Peyer's patch (tissue), 4 donors: ENCODE measurements at regions not wholly inside any gene's neighbourhood (a gene's known extent, or its start where the extent isn't known, plus 50 kb on each side); places are given as distances from the start of the nearest gene placed in this dataset.
A peak's percentile ranks its signal among the peaks of the same experiment; 100 is the strongest.

Experiments
- DNase-seq, 3 donors: peaks; one replicate each; pipeline ENCODE4 v3.0.0-alpha.2; 2017 to 2019
- H3K27ac ChIP-seq, 4 donors: fragments of 200-600 bp; sonication (generic); one replicate each; pipeline ENCODE4 v1.5.1; 2016 to 2019
- H3K27me3 ChIP-seq, 2 donors: fragments of 200-600 bp; sonication (generic); one replicate each; pipeline ENCODE4 v1.5.1; 2019
- H3K36me3 ChIP-seq, 3 donors: fragments of 200-600 bp; sonication (generic); one replicate each; pipeline ENCODE4 v1.5.1; 2016 to 2019
- H3K4me1 ChIP-seq, 4 donors: fragments of 200-600 bp; sonication (generic); one replicate each; pipeline ENCODE4 v1.5.1; 2016 to 2019
- H3K4me3 ChIP-seq, 4 donors: fragments of 200-600 bp; sonication (generic); 1 replicate in 3 of 4; 2 replicates in 1 of 4; pipeline ENCODE4 v1.5.1; 2016 to 2019; ENCODE audit warnings: mild to moderate bottlenecking in 1 of 4
- H3K9me3 ChIP-seq, 4 donors: fragments of 200-600 bp; sonication (generic); one replicate each; pipeline ENCODE4 v1.5.1; 2016 to 2019; ENCODE audit warnings: mild to moderate bottlenecking in 1 of 4
- CTCF ChIP-seq, 6 experiments: fragments of 450-650 bp in 4 of 6; fragments of 200-600 bp in 2 of 6; sonication (generic) in 1 of 6; IDR thresholded peaks; one replicate each; pipeline ENCODE4 v1.5.1; 2017 to 2019; ENCODE audit warnings: antibody characterized with exemption in 6 of 6, mild to moderate bottlenecking in 3 of 6, moderate library complexity in 1 of 6
- POLR2A ChIP-seq, 2 donors: fragments of 450-650 bp; IDR thresholded peaks; one replicate each; pipeline ENCODE4 v1.5.1; 2017; ENCODE audit warnings: antibody characterized with exemption in 2 of 2, mild to moderate bottlenecking in 2 of 2, moderate library complexity in 2 of 2

- peaks cover 0 to 19% of the 10 kb centered on the region in 2 donors for H3K27me3 ChIP-seq
- peaks cover 0 to 11% (median 3%) of the 10 kb centered on the region in 4 donors for H3K4me1 ChIP-seq
- DNase-seq = peak; percentile 58 to 79 (median 72)
- no peaks in the 10 kb centered on the region for H3K9me3 ChIP-seq
- H3K27ac ChIP-seq = peak overlapping the region; percentile 70 to 92 (median 82)
- H3K4me3 ChIP-seq = peak overlapping the region; percentile 47 to 88 (median 68)
- H3K36me3 ChIP-seq = no peaks in the 10 kb centered on the region
- TF ChIP-seq POLR2A (IDR thresholded peaks at IDR 0.05) = peak; percentile 12 to 34
- TF ChIP-seq CTCF (IDR thresholded peaks at IDR 0.05) = no peak
Measured at GRCh38 chr6:105994591-105995390, 91.3 kb upstream of the PRDM1 start.

GRCh38 chr6:105994118-105994590 lies 92.0 kb upstream of the PRDM1 start:
- H3K4me1 ChIP-seq = peaks cover 0 to 11% (median 3%) of the 10 kb centered on the region in 4 donors
- peak overlapping the region; percentile 70 to 92 (median 82) for H3K27ac ChIP-seq
- H3K4me3 ChIP-seq = peak overlapping the region; percentile 47 to 88 (median 68)
- peak in 1 of 2 donors; percentile 4 for TF ChIP-seq POLR2A (IDR thresholded peaks at IDR 0.05)
- no peak for TF ChIP-seq CTCF (IDR thresholded peaks at IDR 0.05)
- H3K27me3 ChIP-seq = peaks cover 0 to 19% of the 10 kb centered on the region in 2 donors
- DNase-seq = peak; percentile 48 to 74 (median 60)
- H3K9me3 ChIP-seq = no peaks in the 10 kb centered on the region
- H3K36me3 ChIP-seq = no peaks in the 10 kb centered on the region

GRCh38 chr6:105993341-105994117 lies 92.6 kb upstream of the PRDM1 start:
- Histone ChIP-seq H3K27me3 (peaks cover 0 to 19% of the 10 kb centered on the region in 2 donors), H3K27ac (peak overlapping the region; percentile 73 to 92 (median 84)), H3K4me1 (peaks cover 0 to 11% (median 3%) of the 10 kb centered on the region in 4 donors), H3K9me3 (no peaks in the 10 kb centered on the region), H3K4me3 (peak overlapping the region; percentile 47 to 88 (median 68)), H3K36me3 (no peaks in the 10 kb centered on the region)
- DNase-seq = no peak
- TF ChIP-seq POLR2A (IDR thresholded peaks at IDR 0.05) (no peak), CTCF (IDR thresholded peaks at IDR 0.05) (no peak)

- Histone ChIP-seq H3K36me3 (no peaks in the 10 kb centered on the region), H3K27me3 (peaks cover 0 to 19% of the 10 kb centered on the region in 2 donors), H3K4me1 (peaks cover 0 to 11% (median 3%) of the 10 kb centered on the region in 4 donors), H3K9me3 (no peaks in the 10 kb centered on the region), H3K4me3 (peak overlapping the region; percentile 56 to 88 (median 62)), H3K27ac (peak overlapping the region; percentile 69 to 92 (median 84))
- DNase-seq = peak; percentile 89 to 95 (median 93)
- TF ChIP-seq POLR2A (IDR thresholded peaks at IDR 0.05) (peak in 1 of 2 donors; percentile 56), CTCF (IDR thresholded peaks at IDR 0.05) (peak in 2 of 6 experiments; percentile 13 to 22)
Measured at GRCh38 chr6:105992315-105992961, 93.7 kb upstream of the PRDM1 start.
